Fibroblast of lung (primary cell): ENCODE measurements at regions not wholly inside any gene's neighbourhood (a gene's known extent, or its start where the extent isn't known, plus 50 kb on each side); places are given as distances from the start of the nearest gene placed in this dataset.

Source experiments
- DNase-seq, 2 donors: peaks; one replicate each; pipeline versions ENCODE4 v3.0.0 to v3.0.0-alpha.2; 2010; ENCODE audit warnings: low read depth in 2 of 2
- H2AFZ ChIP-seq: 2 replicates; pipeline ENCODE4 v1.5.1; 2012; ENCODE audit warnings: low read length, control low read depth, inconsistent platforms
- H3K27ac ChIP-seq: 2 replicates; pipeline ENCODE4 v1.5.1; 2011; ENCODE audit warnings: low read length, control low read depth; ENCODE audit not compliant: insufficient read depth
- H3K27me3 ChIP-seq: 2 replicates; pipeline ENCODE4 v1.5.1; 2011; ENCODE audit warnings: mild to moderate bottlenecking, low read length; ENCODE audit not compliant: control insufficient read depth, insufficient read depth
- H3K36me3 ChIP-seq: 2 replicates; pipeline ENCODE4 v1.5.1; 2011; ENCODE audit warnings: low read length; ENCODE audit not compliant: control insufficient read depth, insufficient read depth
- H3K4me1 ChIP-seq: 2 replicates; pipeline ENCODE4 v1.5.1; 2011; ENCODE audit warnings: low read length; ENCODE audit not compliant: control insufficient read depth, insufficient read depth; ENCODE audit errors: extremely low read depth
- H3K4me2 ChIP-seq: 2 replicates; pipeline ENCODE4 v1.5.1; 2011; ENCODE audit warnings: low read length, control low read depth; ENCODE audit not compliant: insufficient read depth; ENCODE audit errors: extremely low read depth
- H3K4me3 ChIP-seq, 4 experiments: fragments of 200-600 bp in 1 of 4; sonication (generic) in 1 of 4; replicated peaks in 1 of 4; 2 replicates each; pipeline ENCODE4 v1.5.1; 2011 to 2016; ENCODE audit warnings: low read length in 4 of 4, low read depth in 3 of 4, mild to moderate bottlenecking in 3 of 4, control low read depth in 2 of 4, inconsistent platforms in 1 of 4, mixed read lengths in 1 of 4; ENCODE audit not compliant: insufficient read depth in 1 of 4; ENCODE audit errors: control extremely low read depth in 1 of 4
- H3K79me2 ChIP-seq: 2 replicates; pipeline ENCODE4 v1.5.1; 2012; ENCODE audit warnings: mild to moderate bottlenecking, low read length, inconsistent platforms; ENCODE audit not compliant: control insufficient read depth, insufficient read depth
- H3K9ac ChIP-seq: 2 replicates; pipeline ENCODE4 v1.5.1; 2011; ENCODE audit warnings: mild to moderate bottlenecking, low read length, control low read depth; ENCODE audit not compliant: insufficient read depth
- H3K9me3 ChIP-seq: 2 replicates; pipeline ENCODE4 v1.5.1; 2012; ENCODE audit warnings: low read depth, low read length; ENCODE audit not compliant: control insufficient read depth, insufficient read depth
- H4K20me1 ChIP-seq: 2 replicates; pipeline ENCODE4 v1.5.1; 2011; ENCODE audit warnings: low read length; ENCODE audit not compliant: control insufficient read depth, insufficient read depth; ENCODE audit errors: extremely low read depth
- CTCF ChIP-seq, 2 donors: IDR thresholded peaks in 1 of 2; conservative IDR thresholded peaks in 1 of 2; 1 replicate in 1 of 2; 2 replicates in 1 of 2; pipeline ENCODE4 v1.5.1; 2011 to 2012; ENCODE audit warnings: low read length in 2 of 2, control low read depth in 1 of 2, inconsistent platforms in 1 of 2, low read depth in 1 of 2, mild to moderate bottlenecking in 1 of 2
- EZH2 ChIP-seq: IDR thresholded peaks from 2 replicates; pipeline ENCODE4 v1.5.1; 2012; ENCODE audit warnings: low read length, control low read depth, mild to moderate bottlenecking; ENCODE audit errors: missing control alignments

- H3K36me3 ChIP-seq: no peaks in the 10 kb centered on the region
- no peaks in the 10 kb centered on the region for H3K9me3 ChIP-seq
- H3K9ac ChIP-seq: no peak overlapping the region
- H3K4me3 ChIP-seq: no peak overlapping the region
- no peaks in the 10 kb centered on the region for H3K79me2 ChIP-seq
- no peaks in the 10 kb centered on the region for H3K27me3 ChIP-seq
- no peaks in the 10 kb centered on the region for H4K20me1 ChIP-seq
- no peaks in the 10 kb centered on the region for H3K4me1 ChIP-seq
- H3K4me2 ChIP-seq: no peak overlapping the region
- DNase-seq: no peak
- no peak overlapping the region for H2AFZ ChIP-seq
- TF ChIP-seq EZH2 (no peak), CTCF (conservative IDR thresholded peaks at IDR 0.05 in 1 of 2, IDR thresholded peaks at IDR 0.05 in 1 of 2; ENCODE audit: low read depth in 1 of 2, low read length in 2 of 2) (no peak)
- no peak overlapping the region for H3K27ac ChIP-seq
Measured at GRCh38 chr2:16296038-16296290, 355.6 kb downstream of the MYCN start.

DNA sequence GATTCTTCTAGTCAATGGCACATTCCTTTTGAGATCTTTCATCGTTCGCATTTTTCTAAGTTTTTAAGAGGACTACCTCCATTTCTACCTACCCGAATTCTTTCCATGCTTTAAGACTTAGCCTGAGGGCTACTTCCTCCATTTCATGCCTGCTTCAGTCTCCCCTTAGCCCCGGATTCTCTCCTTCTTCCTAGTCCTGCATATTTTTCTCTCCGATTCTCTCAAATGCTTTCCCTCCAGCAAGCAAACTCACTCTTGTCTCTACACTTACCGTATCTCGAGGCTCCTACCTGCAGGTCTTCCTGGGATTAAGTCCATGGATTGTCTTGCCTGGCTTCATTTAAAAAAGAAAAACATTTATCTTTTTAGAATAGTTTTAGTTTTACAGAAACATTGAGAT is 354.4 kb downstream of the MYCN start:
- TF ChIP-seq EZH2: no peak
- no peak for TF ChIP-seq CTCF (conservative IDR thresholded peaks at IDR 0.05 in 1 of 2, IDR thresholded peaks at IDR 0.05 in 1 of 2; ENCODE audit: low read depth in 1 of 2, low read length in 2 of 2)
- Histone ChIP-seq H3K27ac (no peak overlapping the region), H3K9ac (no peak overlapping the region), H3K27me3 (no peaks in the 10 kb centered on the region), H3K79me2 (no peaks in the 10 kb centered on the region), H3K9me3 (no peaks in the 10 kb centered on the region), H2AFZ (no peak overlapping the region), H3K4me3 (no peak overlapping the region), H3K36me3 (no peaks in the 10 kb centered on the region), H4K20me1 (no peaks in the 10 kb centered on the region), H3K4me1 (no peaks in the 10 kb centered on the region), H3K4me2 (no peak overlapping the region)
- no peak for DNase-seq

- TF ChIP-seq CTCF (conservative IDR thresholded peaks at IDR 0.05 in 1 of 2, IDR thresholded peaks at IDR 0.05 in 1 of 2; ENCODE audit: low read depth in 1 of 2, low read length in 2 of 2): no peak
- TF ChIP-seq EZH2: no peak
- H3K79me2 ChIP-seq: no peaks in the 10 kb centered on the region
Measured at GRCh38 chr2:16293871-16294270, 353.5 kb downstream of the MYCN start.

More at GRCh38 chr2:16293871-16294270, 353.5 kb downstream of the MYCN start:
- H3K4me3 ChIP-seq: no peak overlapping the region
- H3K27me3 ChIP-seq: no peaks in the 10 kb centered on the region
- no peak for DNase-seq
- no peaks in the 10 kb centered on the region for H3K4me1 ChIP-seq
- no peaks in the 10 kb centered on the region for H3K9me3 ChIP-seq
- no peak overlapping the region for H3K4me2 ChIP-seq
- no peak overlapping the region for H3K9ac ChIP-seq
- H2AFZ ChIP-seq: no peak overlapping the region
- H3K36me3 ChIP-seq: no peaks in the 10 kb centered on the region
- no peak overlapping the region for H3K27ac ChIP-seq
- H4K20me1 ChIP-seq: no peaks in the 10 kb centered on the region
